ENCODE measurements at regions not wholly inside any gene's neighbourhood (a gene's known extent, or its start where the extent isn't known, plus 50 kb on each side); places are given as distances from the start of the nearest gene placed in this dataset.
"Not testable (repeated sequence)": the region's sequence is repeated elsewhere in the genome, so short reads cannot be mapped to it uniquely, and the experiment has no call there.

DNA sequence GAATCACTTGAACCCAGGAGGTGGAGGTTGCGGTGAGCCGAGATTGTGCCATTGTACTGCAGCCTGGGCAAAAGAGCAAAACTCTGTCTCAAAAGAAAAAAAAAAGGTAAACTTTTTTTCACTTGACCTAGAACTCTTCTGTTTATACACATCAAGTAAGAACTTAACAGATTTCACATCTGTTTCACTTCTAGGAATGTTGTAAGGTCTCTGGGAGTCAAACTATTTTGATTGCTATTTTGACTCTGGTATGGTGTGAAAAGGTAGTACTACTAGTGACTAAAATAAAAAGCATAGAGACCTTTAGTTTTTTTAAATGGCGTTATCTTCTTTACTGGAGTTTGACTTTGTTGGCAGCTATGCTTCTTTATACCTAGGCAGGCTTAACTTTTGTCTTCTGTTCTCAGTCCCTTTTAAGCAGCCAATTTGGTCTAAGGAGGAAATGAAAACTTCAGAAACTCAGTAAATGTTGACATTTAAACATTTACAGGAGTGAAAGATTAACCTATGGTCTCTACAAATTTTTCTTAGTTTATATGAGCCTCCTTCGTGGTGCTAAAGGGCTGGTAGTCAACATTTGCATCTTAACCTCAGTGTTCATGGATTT lies 84.7 kb downstream of the METTL2B start:
- DNase-seq (ENCODE audit: low read depth): not testable (repeated sequence)

GRCh38 chr7:128562795-128563194 lies 86.2 kb downstream of the METTL2B start:
- not testable (repeated sequence) for DNase-seq (ENCODE audit: low read depth)

- not testable (repeated sequence) for DNase-seq (ENCODE audit: low read depth)
Observed at GRCh38 chr7:128564123-128564700, 87.7 kb downstream of the METTL2B start.

DNA sequence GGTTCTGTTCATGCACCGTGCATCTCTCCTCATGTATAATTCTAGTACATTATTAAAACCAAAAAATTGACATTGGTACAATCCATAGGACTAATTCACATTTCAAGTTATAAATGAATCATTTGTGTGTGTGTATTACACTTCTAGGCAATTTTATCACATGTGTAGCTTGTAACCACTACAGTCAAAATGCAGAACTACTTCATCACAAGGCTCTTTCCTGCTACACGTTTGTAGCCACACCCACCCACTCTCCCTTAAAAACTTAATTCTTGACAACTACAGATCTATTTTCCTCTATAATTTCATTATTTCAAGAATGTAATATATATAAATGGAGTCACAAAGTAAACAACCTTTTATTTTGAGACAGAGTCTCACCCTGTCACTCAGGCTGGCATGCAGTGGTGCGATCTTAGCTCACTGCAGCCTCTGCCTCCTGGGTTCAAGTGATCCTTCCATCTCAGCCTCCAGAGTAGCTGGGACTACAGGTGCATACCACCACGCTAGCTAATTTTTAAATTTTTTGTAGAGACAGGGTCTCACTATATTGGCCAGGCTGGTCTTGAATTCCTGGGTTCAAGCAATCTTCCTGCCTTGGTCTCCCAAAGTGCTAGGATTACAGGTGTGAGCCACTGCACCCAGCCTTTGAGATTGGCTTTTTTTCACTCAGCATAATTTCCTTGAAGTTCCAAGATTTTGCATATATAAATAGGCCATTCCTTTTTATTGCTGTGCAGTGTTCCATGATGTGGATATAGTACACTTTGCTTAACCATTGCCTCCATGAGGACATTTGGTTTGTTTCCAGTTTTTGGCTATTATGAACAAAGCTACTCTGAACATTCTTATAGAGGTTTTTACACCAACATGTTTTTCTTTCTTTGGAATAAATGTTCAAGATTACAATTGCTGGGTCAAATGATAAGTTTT lies 88.7 kb downstream of the METTL2B start:
- not testable (repeated sequence) for DNase-seq (ENCODE audit: low read depth)

- DNase-seq (ENCODE audit: low read depth): not testable (repeated sequence)
Observed at GRCh38 chr7:128575277-128575676, 96.8 kb upstream of the GARIN1A start.

DNA sequence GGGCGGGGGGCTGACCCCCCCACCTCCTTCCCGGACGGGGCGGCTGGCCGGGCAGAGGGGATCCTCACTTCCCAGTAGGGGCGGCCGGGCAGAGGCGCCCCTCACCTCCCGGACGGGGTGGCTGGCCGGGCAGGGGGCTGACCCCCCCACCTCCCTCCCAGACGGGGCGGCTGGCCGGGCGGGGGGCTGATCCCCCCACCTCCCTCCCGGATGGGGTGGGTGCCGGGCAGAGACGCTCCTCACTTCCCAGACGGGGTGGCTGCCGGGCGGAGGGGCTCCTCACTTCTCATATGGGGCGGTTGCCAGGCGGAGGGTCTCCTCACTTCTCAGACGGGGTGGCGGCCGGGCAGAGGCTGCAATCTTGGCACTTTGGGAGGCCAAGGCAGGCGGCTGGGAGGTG lies 95.1 kb upstream of the GARIN1A start:
- DNase-seq (ENCODE audit: low read depth): not testable (repeated sequence)

- DNase-seq (ENCODE audit: low read depth): not testable (repeated sequence)
Observed at GRCh38 chr7:128579843-128580242, 92.2 kb upstream of the GARIN1A start.

GRCh38 chr7:128581100-128581499 lies 91.0 kb upstream of the GARIN1A start:
- peak; percentile 47 for DNase-seq (ENCODE audit: low read depth)

DNA sequence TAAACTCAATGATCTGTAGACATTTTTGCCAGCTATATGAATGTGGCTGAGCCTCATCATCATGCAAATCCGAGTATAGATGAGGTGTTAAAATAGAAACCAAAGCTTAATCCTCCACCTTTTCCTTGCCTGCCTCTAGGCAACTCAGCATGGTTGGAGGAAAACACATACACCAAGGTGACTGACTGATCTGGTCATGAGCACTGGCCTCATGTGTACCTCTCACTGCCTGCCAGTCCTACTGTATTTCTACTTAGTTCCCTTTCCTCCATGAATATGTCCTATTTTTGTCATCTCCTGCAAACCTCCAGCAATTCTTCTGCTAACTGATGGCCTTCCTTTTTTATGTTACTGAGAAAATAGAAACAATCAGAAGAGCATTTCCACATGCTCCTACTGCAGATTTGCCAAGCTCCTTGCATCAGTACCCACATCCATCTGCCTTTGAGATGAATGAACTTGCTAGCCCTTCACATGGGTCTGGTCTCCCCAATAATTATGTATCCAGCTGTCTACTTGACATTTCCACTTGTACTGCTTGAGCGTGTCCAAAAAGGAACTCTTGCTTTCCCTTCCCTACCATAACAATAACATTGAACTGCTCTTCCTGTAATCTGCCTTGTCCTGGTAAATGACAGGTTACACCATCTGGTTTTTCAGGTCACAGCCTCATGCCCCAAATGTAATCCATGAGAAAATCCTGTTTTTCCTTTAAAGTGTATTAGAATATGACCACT lies 90.1 kb upstream of the GARIN1A start:
- DNase-seq (ENCODE audit: low read depth): not testable (repeated sequence)

DNA sequence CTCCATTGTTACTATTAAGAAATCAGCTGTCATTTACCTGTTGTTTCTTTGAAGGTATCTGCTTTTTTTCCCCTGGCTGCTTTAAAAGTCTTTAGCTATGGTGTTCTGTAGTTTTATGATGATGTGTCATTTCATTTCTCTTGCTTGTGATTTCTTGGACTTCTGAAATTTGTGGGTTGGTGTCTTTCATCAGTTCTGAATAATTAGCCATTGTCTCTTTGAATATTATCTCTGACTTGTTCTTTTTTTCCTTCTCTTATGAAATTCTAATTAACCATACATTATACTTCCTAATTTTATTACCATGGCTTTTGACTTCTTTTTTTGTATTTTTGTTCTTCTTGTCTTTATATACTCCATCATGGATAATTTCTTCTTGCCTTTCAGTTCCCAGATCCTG lies 85.4 kb upstream of the GARIN1A start:
- not testable (repeated sequence) for DNase-seq (ENCODE audit: low read depth)

GRCh38 chr7:128591705-128592104 lies 80.4 kb upstream of the GARIN1A start:
- no peak for DNase-seq (ENCODE audit: low read depth)

- not testable (repeated sequence) for DNase-seq (ENCODE audit: low read depth)
Observed at GRCh38 chr7:128592209-128592608, 79.9 kb upstream of the GARIN1A start.

DNA sequence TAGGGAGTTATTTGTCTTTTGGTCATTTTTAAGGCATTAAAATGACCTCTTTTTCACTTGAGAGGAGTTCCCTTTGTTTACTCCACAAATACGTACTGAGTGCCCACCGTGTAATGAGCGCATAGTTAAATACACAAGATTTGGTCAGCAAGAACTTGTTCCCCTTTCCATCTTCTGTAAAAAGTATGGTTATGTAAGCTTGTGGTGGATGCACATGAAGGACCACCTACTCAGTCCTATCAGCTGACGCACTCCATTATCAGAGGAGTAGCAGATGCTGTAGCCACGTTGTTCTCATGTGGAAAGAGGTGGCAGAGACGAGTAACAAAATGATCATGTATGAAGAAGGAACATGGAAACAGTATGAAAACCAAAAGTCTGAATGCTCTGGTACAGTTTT lies 78.0 kb upstream of the GARIN1A start:
- DNase-seq (ENCODE audit: low read depth): not testable (repeated sequence)

DNA sequence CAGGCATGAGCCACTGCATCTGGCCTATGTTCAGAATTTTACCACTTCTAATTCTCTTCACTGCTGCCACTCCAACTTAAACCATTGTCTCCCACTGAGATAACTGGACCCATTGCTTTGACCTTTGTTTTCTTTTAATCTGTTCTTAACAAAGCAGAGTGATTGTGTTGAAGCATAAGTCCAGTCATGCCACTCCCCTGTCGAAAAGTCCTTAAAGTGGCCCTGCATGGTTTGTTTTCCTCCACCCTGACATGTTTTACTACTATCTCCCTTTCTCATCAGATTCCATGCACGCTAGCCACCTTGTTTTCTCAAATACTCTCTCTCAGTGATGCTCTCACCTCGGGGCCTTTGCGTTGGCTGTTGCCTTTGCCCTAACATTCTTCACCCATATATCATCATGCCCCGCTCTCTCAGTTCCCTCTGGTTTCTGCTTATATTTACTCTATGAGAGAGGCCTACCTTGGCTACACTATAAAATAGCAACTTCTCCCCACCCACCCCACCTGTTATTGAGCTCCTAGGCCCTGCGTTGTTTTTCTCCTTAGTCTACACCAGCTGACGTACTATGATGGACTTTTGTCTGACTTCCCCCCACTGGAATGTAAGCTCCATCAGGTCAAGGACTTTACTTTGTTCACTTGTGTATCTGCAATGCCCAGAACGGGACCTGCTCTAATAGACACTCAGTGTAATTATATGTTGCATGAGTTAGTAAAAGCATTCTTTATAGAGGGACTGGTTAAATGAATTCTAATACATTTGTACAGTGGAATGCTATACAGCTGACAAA lies 75.6 kb upstream of the GARIN1A start:
- not testable (repeated sequence) for DNase-seq (ENCODE audit: low read depth)

DNA sequence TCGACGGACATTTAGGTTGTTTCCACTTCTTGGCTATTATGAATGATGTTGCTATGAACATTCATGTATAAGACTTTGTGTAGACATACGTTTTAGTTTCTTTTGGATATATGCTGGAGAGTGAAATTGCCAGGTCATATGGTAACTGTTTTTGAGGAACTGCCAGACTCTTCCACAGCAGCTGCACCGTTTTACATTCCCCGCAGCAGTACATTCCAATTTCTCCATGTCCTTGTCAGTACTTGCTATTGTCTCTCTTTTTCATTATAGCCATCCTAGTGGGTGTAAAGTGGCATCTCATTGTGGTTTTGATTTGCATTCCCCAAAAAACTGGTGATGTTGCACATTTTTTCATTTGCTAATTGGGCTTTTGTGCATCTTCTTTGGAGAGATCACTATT lies 73.1 kb upstream of the GARIN1A start:
- DNase-seq (ENCODE audit: low read depth): not testable (repeated sequence)

DNA sequence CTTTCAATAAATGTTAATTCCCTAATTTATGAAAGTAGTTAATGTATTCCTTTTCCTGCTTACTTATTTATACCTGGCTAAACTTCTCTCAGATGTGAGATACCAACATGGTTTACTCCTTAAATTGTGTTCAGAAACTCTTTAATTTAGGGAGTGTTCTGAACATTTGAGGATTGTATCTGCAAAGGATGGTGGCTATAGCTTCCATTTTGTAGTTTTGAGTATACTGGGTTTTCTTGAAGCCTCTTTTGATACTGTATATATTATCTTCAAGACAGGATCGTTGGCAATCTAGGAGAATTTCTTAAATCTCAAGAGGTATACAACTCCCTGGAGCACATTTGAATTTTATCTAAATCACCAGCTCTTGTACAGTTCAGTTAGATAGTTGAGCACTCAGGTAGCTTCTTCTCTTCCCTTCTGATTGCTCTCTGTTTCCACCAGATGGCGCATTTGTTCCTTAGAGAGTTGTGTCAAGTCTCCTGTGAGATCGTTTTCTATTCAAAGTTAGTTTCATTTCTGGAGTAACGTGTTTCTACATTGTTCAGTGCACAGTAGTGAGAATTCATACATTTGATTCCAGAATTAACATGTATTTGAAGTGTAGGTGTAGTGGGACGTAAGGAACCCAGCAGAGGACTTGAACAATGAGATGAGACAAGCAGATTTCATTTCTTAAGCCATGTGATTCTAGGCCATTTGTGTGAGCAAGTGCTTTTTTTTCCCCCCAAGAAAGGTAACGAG lies 63.2 kb upstream of the GARIN1A start:
- DNase-seq (ENCODE audit: low read depth): peak; percentile 43

DNA sequence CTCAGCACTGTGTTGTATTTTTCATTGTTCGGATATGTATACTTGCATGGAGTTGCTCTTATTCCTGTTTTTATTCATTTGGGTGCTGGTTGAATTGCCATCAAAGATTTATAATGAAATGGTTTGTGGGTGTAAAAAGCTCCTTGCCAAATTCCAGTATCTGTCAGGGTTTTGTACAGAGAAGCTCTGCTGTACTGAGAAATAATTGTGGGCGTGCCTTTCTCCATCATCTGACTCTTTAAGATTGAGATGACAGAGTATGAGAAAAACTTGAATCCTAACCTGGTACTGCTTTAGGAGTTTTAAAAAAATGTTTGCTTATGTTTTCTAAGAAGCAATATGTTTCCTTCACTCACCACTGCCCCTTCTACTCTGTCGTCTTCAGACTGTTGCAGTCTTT lies 58.7 kb upstream of the GARIN1A start:
- not testable (repeated sequence) for DNase-seq (ENCODE audit: low read depth)

GRCh38 chr7:128614812-128615211 lies 57.3 kb upstream of the GARIN1A start:
- DNase-seq (ENCODE audit: low read depth): not testable (repeated sequence)

DNA sequence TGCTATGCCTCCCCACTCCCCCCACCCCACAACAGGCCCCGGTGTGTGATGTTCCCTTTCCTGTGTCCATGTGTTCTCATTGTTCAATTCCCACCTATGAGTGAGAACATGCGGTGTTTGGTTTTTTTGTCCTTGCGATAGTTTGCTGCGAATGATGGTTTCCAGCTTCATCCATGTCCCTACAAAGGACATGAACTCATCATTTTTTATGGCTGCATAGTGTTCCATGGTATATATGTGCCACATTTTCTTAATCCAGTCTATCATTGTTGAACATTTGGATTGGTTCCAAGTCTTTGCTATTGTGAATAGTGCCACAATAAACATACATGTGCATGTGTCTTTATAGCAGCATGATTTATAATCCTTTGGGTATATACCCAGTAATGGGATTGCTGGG lies 55.3 kb upstream of the GARIN1A start:
- not testable (repeated sequence) for DNase-seq (ENCODE audit: low read depth)

Measured in fibroblast of the conjunctiva (primary cell).